ENCODE measurements at regions not wholly inside any gene's neighbourhood (a gene's known extent, or its start where the extent isn't known, plus 50 kb on each side); places are given as distances from the start of the nearest gene placed in this dataset.
"Not testable (repeated sequence)": the region's sequence is repeated elsewhere in the genome, so short reads cannot be mapped to it uniquely, and the experiment has no call there.

DNA sequence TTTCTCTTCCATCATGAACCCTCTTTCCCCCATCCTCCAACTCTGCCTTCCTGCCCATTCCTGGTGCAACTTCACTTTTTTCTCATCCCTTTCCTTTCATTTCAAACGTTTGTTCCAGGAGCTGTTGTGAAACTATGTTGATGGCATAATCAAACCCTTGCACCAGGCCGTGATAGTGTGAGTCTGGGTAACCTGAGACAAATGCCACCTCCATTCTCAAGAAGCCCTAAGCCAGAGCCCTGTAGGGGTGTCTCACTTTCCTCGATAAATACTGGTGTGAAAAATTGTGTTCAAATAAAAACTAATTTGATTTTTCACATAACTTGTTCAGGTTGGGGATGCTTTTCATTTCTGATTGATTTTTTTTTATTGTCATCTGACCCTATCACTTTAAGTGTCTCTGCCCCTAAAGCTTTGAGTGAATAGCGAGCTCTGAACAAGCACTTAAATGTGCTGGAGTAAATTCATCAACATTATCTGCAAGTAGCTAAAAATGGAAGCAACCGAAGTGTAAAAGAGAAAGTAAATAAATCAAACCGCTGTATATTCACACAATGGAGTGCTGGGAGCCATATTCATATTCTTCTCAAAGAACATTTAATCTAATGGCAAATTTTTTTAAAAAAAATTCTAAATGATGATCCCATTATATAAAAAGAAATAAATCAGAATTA, 303.1 kb upstream of the CDYL start:
- DNase-seq (no peak), ATAC-seq (ENCODE audit: low FRiP score) (no peak)
- 53 to 58% methylated on average over 6 of the region's 6 CpGs for WGBS, 2 donors
- intact Hi-C loops (cut with DNase I): no loop called here
- Histone ChIP-seq H3K4me1 (ENCODE audit: control insufficient read depth in 1 of 2, insufficient read depth in 2 of 2, low read length in 2 of 2) (no peaks in the 10 kb centered on the region), H3K36me3 (ENCODE audit: control insufficient read depth in 1 of 2, insufficient read depth in 2 of 2, low read length in 1 of 2) (no peaks in the 10 kb centered on the region), H3K27ac (ENCODE audit: low read depth in 1 of 2, low read length in 2 of 2) (no peak overlapping the region), H3K27me3 (ENCODE audit: control insufficient read depth in 1 of 2, insufficient read depth in 2 of 2, low read length in 1 of 2) (no peaks in the 10 kb centered on the region), H3K9me3 (ENCODE audit: control insufficient read depth, low read length) (peaks cover 10% of the 10 kb centered on the region), H3K4me3 (ENCODE audit: low read length in 2 of 2) (no peak overlapping the region)

DNA sequence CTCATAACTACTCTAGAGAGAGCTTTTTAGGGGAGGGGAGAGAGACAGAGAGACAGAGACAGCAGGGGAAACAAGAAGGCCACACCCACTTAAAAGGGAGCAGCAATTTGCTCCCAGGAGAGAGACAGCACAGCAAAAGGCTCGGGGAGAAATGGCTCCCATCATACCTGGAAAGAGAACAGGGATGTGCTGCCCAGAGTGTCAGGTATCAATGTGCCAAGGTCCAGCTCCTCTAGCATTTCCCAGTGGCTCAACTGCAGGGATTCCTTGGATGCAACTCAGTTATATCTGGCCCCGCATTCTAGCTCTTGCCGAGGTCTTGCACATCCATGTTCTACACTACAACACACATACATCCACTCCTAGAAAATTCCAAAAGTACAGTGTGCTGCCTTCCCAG, 304.0 kb upstream of the CDYL start:
- 92 to 96% methylated on average over 3 of the region's 3 CpGs for WGBS, 2 donors
- ATAC-seq (ENCODE audit: low FRiP score): no peak
- Histone ChIP-seq H3K27me3 (ENCODE audit: control insufficient read depth in 1 of 2, insufficient read depth in 2 of 2, low read length in 1 of 2) (no peaks in the 10 kb centered on the region), H3K4me3 (ENCODE audit: low read length in 2 of 2) (no peak overlapping the region), H3K4me1 (ENCODE audit: control insufficient read depth in 1 of 2, insufficient read depth in 2 of 2, low read length in 2 of 2) (no peaks in the 10 kb centered on the region), H3K9me3 (ENCODE audit: control insufficient read depth, low read length) (peaks cover 10% of the 10 kb centered on the region), H3K27ac (ENCODE audit: low read depth in 1 of 2, low read length in 2 of 2) (no peak overlapping the region), H3K36me3 (ENCODE audit: control insufficient read depth in 1 of 2, insufficient read depth in 2 of 2, low read length in 1 of 2) (no peaks in the 10 kb centered on the region)
- DNase-seq: no peak
- intact Hi-C loops (cut with DNase I): no loop called here

DNA sequence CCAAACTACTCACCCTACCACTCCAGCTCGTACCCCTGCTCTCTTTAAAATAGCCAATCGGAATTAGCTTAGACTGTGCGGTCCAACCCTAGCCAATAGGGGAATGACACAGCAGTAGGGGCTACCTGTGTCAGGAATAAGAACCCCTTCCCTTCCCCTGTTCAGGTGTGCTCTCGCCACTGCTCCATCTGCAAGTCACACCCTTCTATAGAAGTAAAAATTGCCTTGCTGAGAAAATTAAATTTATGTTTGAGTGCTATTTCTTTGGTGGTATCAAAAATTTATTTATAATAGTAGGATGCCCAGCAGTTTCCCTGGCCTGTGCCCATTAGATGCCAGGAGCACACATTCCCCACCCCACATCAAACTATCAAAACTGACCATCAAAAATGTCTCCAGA, 304.7 kb upstream of the CDYL start:
- intact Hi-C loops (cut with DNase I); H3K27me3 ChIP-seq (ENCODE audit: control insufficient read depth in 1 of 2, insufficient read depth in 2 of 2, low read length in 1 of 2); H3K27ac ChIP-seq (ENCODE audit: low read depth in 1 of 2, low read length in 2 of 2): not testable (repeated sequence)

DNA sequence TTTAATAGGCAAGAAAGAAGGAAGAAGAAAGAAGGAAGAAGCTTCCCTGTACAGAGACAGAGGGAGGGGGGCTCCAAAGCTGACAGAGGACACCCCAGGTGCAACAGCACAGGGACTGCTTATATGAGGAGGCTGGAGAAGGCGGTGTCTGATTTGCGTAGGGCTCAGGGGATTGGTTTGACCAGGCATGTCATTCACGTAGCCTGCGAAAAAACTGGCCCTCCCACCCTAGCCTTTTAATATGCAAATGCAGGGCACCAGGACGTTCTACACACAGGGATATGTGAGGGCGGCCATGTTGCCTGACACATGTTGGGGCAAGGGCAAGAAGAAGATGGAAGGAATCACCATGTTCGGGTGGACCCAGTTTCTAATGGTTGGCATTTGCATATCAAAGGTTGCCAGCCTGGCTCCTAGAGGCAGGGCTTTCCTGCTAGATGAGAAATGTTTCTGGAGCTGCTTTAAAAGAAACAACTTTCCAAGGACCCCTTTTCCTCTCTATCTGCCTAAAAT, 305.4 kb upstream of the CDYL start:
- no peaks in the 10 kb centered on the region for H3K36me3 ChIP-seq (ENCODE audit: control insufficient read depth in 1 of 2, insufficient read depth in 2 of 2, low read length in 1 of 2)
- no peak overlapping the region for H3K27ac ChIP-seq (ENCODE audit: low read depth in 1 of 2, low read length in 2 of 2)
- peaks cover 0 to 3% of the 10 kb centered on the region in 2 donors for H3K4me1 ChIP-seq (ENCODE audit: control insufficient read depth in 1 of 2, insufficient read depth in 2 of 2, low read length in 2 of 2)
- H3K9me3 ChIP-seq (ENCODE audit: control insufficient read depth, low read length): peaks cover 10% of the 10 kb centered on the region
- peaks cover 0 to 2% of the 10 kb centered on the region in 2 donors for H3K27me3 ChIP-seq (ENCODE audit: control insufficient read depth in 1 of 2, insufficient read depth in 2 of 2, low read length in 1 of 2)
- no peak for DNase-seq
- WGBS, 2 donors: 88 to 89% methylated on average over 7 of the region's 7 CpGs
- intact Hi-C loops (cut with DNase I): no loop called here
- H3K4me3 ChIP-seq (ENCODE audit: low read length in 2 of 2): no peak overlapping the region
- ATAC-seq (ENCODE audit: low FRiP score): no peak

More for the DNA sequence above, 304.7 kb upstream of the CDYL start:
- H3K4me3 ChIP-seq (ENCODE audit: low read length in 2 of 2); ATAC-seq (ENCODE audit: low FRiP score); H3K9me3 ChIP-seq (ENCODE audit: control insufficient read depth, low read length); DNase-seq; H3K36me3 ChIP-seq (ENCODE audit: control insufficient read depth in 1 of 2, insufficient read depth in 2 of 2, low read length in 1 of 2); H3K4me1 ChIP-seq (ENCODE audit: control insufficient read depth in 1 of 2, insufficient read depth in 2 of 2, low read length in 2 of 2): not testable (repeated sequence)
- 89 to 94% methylated on average over 4 of the region's 4 CpGs for WGBS, 2 donors

DNA sequence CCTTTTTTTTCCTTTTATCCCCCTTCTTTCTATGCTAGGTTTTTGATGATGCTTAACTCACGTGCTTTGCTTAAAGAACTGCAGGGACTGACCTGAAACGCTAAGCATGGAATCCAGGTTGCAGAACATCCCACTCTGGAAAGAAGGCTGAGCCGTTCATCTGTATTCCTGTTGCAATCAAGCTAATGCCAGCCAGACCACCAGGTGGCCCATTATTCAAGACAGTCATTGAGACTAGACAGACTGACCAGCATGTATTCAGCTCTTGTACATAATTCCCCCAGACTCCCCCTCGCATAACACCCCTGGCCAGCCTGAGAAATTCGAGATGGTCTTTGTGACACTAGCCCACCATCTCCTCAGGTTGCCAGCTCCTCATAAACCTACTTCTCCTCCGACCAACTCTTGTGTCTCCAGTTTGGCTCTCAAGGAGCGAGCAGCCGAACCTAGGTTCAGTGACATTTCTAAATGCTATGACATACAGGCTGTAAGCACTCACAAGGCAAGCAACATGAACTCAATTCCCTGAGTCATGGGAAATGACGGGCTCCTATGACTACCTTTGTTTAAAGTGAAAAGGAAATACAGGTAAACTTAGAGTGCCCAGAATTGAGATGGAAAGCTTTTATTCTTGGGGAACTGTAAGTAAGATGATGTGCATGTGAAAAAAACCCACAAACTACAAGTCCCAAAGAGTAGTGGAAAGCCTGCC, 309.3 kb upstream of the CDYL start:
- Histone ChIP-seq H3K9me3 (ENCODE audit: control insufficient read depth, low read length) (peaks cover 7% of the 10 kb centered on the region), H3K36me3 (ENCODE audit: control insufficient read depth in 1 of 2, insufficient read depth in 2 of 2, low read length in 1 of 2) (no peaks in the 10 kb centered on the region), H3K27ac (ENCODE audit: low read depth in 1 of 2, low read length in 2 of 2) (no peak overlapping the region), H3K27me3 (ENCODE audit: control insufficient read depth in 1 of 2, insufficient read depth in 2 of 2, low read length in 1 of 2) (peaks cover 0 to 2% of the 10 kb centered on the region in 2 donors), H3K4me3 (ENCODE audit: low read length in 2 of 2) (no peak overlapping the region), H3K4me1 (ENCODE audit: control insufficient read depth in 1 of 2, insufficient read depth in 2 of 2, low read length in 2 of 2) (peaks cover 0 to 3% of the 10 kb centered on the region in 2 donors)
- intact Hi-C loops (cut with DNase I): no loop called here
- WGBS, 2 donors: 81 to 84% methylated on average over 9 of the region's 9 CpGs
- no peak for ATAC-seq (ENCODE audit: low FRiP score)
- DNase-seq: no peak

DNA sequence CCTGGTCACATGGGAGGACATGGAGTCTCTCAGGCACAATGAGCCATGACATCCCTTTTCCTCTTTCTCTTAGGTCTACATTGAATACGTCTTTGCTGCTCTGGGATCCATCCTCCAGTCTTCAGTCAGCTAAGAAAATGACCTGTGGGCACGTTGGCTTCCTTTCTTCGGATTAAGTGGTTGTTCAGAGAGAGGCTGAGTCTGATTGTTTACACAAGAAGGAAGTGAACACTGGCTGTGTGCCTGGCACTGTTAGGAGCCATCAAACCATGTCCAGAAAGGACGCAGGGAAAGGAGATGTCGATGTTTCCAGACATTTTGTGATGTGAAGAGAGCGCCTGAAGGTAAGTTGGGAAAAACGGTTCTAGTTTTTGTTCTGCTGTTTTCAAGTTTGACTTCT, 309.9 kb upstream of the CDYL start:
- no peak overlapping the region for H3K4me3 ChIP-seq (ENCODE audit: low read length in 2 of 2)
- peaks cover 0 to 2% of the 10 kb centered on the region in 2 donors for H3K27me3 ChIP-seq (ENCODE audit: control insufficient read depth in 1 of 2, insufficient read depth in 2 of 2, low read length in 1 of 2)
- no peak overlapping the region for H3K27ac ChIP-seq (ENCODE audit: low read depth in 1 of 2, low read length in 2 of 2)
- DNase-seq: no peak
- peaks cover 4% of the 10 kb centered on the region for H3K9me3 ChIP-seq (ENCODE audit: control insufficient read depth, low read length)
- intact Hi-C loops (cut with DNase I): no loop called here
- 25 to 30% methylated on average over 7 of the region's 7 CpGs for WGBS, 2 donors
- no peak for ATAC-seq (ENCODE audit: low FRiP score)
- no peaks in the 10 kb centered on the region for H3K36me3 ChIP-seq (ENCODE audit: control insufficient read depth in 1 of 2, insufficient read depth in 2 of 2, low read length in 1 of 2)
- peaks cover 0 to 3% of the 10 kb centered on the region in 2 donors for H3K4me1 ChIP-seq (ENCODE audit: control insufficient read depth in 1 of 2, insufficient read depth in 2 of 2, low read length in 2 of 2)

DNA sequence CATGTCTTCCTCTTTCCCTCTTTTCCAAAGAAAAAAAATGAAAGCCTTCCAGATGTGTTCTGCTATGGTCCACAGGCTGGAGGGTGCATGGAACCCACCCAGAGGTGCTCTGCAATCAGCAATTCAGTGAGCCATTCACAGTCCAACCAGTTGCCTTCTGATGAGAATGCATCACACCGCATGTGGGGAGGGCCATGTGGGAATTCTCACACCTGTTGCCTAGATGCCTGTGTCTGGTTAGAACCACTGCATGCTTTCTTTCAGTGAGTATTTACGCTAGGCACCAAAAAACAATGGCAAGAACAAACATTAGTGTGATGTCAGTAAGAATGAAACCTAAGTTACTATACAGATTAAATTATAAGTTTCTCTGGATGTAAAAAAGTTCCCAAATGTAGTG, 311.6 kb upstream of the CDYL start:
- DNase-seq (no peak), ATAC-seq (ENCODE audit: low FRiP score) (no peak)
- intact Hi-C loops (cut with DNase I): no loop called here
- Histone ChIP-seq H3K27me3 (ENCODE audit: control insufficient read depth in 1 of 2, insufficient read depth in 2 of 2, low read length in 1 of 2) (peaks cover 0 to 2% of the 10 kb centered on the region in 2 donors), H3K4me3 (ENCODE audit: low read length in 2 of 2) (no peak overlapping the region), H3K4me1 (ENCODE audit: control insufficient read depth in 1 of 2, insufficient read depth in 2 of 2, low read length in 2 of 2) (peaks cover 0 to 3% of the 10 kb centered on the region in 2 donors), H3K36me3 (ENCODE audit: control insufficient read depth in 1 of 2, insufficient read depth in 2 of 2, low read length in 1 of 2) (no peaks in the 10 kb centered on the region), H3K9me3 (ENCODE audit: control insufficient read depth, low read length) (peaks cover 2% of the 10 kb centered on the region), H3K27ac (ENCODE audit: low read depth in 1 of 2, low read length in 2 of 2) (no peak overlapping the region)
- 95 to 98% methylated on average over 2 of the region's 2 CpGs for WGBS, 2 donors

DNA sequence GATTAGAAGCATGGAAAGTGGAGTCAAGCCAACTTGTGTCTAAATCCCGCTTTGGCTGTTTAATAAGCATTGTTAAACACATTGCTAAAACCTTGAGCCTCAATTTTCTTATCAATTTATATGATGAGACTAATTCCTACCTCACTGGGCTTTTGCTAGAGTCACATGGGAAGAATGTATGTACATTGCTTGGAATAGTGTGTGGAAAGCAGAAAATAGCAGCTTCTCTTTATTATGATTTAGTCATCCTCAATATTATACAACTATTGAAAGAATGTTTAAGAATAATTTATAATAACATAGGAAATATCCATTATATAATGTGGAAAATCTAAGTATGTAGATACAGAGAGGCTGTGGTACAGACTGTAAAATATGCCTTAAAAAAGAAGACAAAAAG, 313.0 kb upstream of the CDYL start:
- ATAC-seq (ENCODE audit: low FRiP score) (no peak), DNase-seq (no peak)
- no peaks in the 10 kb centered on the region for H3K9me3 ChIP-seq (ENCODE audit: control insufficient read depth, low read length)
- WGBS, 2 donors: 95 to 97% methylated on average over 1 of the region's 1 CpG
- peaks cover 0 to 2% of the 10 kb centered on the region in 2 donors for H3K27me3 ChIP-seq (ENCODE audit: control insufficient read depth in 1 of 2, insufficient read depth in 2 of 2, low read length in 1 of 2)
- H3K4me3 ChIP-seq (ENCODE audit: low read length in 2 of 2): no peak overlapping the region
- intact Hi-C loops (cut with DNase I): no loop called here
- H3K36me3 ChIP-seq (ENCODE audit: control insufficient read depth in 1 of 2, insufficient read depth in 2 of 2, low read length in 1 of 2): no peaks in the 10 kb centered on the region
- no peak overlapping the region for H3K27ac ChIP-seq (ENCODE audit: low read depth in 1 of 2, low read length in 2 of 2)
- H3K4me1 ChIP-seq (ENCODE audit: control insufficient read depth in 1 of 2, insufficient read depth in 2 of 2, low read length in 2 of 2): peaks cover 0 to 3% of the 10 kb centered on the region in 2 donors
